GM12872 (cell line): ENCODE measurements at regions not wholly inside any gene's neighbourhood (a gene's known extent, or its start where the extent isn't known, plus 50 kb on each side); places are given as distances from the start of the nearest gene placed in this dataset.

Source experiments
- CTCF ChIP-seq: IDR thresholded peaks from 3 replicates; pipeline ENCODE4 v1.5.1; 2011; ENCODE audit warnings: low read depth, mild to moderate bottlenecking, low read length, moderate library complexity; ENCODE audit not compliant: insufficient read depth

DNA sequence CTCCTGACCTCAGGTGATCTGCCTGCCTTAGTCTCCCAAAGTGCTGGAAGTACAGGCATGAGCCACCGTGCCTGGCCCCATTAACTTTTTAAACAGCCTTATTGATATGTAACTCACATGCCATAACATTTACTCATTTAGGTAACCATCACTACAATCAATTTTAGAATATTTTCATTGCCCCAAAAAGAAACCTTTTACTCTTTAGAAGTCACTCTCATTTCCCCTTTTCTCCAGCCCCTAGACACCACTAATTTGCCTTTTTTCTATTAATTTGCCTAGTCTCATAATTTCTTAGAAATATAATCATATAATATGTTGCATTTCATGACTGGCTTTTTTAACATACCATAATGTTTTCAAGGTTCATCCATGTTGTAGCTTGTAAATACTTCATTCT is 57.2 kb upstream of the TACR1 start:
- no peak for TF ChIP-seq CTCF

DNA sequence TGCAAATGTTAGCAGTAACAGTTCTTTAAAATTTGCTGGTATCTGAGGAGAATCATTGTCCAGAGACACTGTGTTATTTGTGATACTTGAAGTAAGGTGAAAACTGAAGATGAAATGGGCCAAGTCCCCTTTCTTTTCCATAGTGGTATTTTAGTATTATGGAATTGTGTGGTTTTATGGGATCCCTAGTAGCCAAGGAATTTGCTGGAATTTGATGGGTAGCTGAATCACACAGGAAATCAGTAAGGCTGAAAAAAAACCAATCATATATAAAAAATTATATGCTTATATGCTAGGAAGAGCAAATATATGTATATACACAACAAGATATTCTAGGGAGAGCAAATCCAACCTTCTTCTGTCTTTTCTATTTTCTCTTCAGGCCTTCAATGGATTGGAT is 54.2 kb upstream of the TACR1 start:
- TF ChIP-seq CTCF: no peak

GRCh38 chr2:75251896-75252295 is 52.6 kb upstream of the TACR1 start:
- no peak for TF ChIP-seq CTCF
